ENCODE measurements at regions not wholly inside any gene's neighbourhood (a gene's known extent, or its start where the extent isn't known, plus 50 kb on each side); places are given as distances from the start of the nearest gene placed in this dataset.

GRCh38 chr19:33902395-33902794, 105.7 kb downstream of the KCTD15 start:
- no peak for DNase-seq

DNA sequence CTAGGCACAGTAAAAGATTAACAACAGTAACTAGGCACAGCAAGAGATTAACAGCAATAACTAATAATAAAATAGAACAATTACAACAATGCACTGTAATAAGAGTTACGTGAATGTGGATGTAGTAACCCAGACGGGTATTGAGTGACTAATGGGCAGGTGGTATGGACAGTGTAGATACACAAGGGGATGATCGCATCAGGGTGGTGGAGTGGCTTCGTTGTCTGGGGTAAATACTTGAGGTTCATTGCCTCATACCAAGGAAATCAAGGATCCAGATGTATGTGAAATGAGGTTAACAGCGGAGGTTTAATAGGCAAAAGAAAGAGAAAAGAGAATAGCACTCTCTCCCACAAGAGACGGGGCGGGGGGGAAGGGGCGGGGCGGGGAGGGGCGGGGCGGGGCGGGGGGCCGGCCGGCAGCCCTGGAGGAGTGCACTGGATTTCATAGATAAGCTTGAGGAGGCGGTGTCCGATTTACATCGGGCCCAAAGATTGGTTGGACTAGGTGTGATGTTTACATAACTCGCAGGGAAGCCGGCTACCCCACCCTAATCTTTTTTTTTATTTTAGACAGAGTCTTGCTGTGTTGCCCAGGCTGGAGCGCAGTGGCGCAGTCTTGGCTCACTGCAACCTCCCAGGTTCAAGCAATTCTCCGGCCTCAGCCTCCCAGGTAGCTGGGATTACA, 106.3 kb downstream of the KCTD15 start:
- no peak for DNase-seq

- DNase-seq = no peak
Measured at GRCh38 chr19:33903489-33903850, 106.8 kb downstream of the KCTD15 start.

DNA sequence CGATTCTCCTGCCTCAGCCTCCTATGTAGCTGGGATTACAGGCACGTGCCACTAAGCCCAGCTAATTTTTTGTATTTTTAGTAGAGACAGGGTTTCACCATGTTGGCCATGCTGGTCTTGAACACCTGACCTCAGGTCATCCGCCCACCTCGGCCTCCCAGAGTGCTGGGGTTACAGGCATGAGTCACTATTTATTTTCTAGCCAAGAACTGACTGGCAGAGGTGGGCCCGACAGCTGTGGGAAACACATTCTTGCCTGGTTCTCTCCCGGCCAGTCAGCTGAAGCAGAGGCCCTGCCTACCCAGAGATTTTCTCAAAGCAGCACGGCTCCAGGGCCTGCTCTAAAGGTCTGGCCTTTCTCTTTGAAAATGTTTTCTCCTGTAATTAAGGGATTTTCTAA, 108.0 kb downstream of the KCTD15 start:
- no peak for DNase-seq

- no peak for DNase-seq
Measured at GRCh38 chr19:33905473-33905936, 108.8 kb downstream of the KCTD15 start.

DNA sequence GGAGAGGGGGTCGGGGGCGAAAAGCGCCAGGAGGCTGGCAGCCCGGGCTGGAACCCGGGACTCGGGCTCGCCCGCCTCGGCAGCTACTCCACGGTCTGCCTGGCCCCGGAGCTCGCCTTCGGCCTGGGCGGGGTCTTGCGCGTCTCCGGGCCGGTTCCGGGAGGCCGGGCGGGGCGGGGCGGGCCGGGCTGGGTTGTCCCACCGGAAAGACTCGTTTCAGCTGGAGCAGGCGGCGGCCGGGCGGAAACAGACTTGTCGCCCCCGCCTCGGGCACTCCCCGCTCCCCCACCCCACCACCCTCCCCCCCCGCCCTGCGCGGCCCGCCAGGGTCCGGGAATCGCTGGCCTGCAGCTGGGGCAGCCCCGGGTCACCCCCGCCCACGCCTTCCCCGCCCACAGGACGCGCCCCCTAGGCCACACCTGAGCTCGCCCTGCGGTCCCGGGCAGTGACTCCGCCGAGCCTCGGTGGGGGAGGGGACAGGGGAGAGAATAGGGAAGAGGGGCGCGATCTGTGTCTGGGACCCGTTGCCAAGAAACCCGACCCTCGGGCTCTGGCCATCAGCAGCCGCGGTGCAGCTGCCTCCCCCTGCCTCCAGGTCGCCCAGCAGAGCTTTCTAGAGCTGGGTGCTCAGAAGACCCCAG, 109.4 kb downstream of the KCTD15 start:
- peak; percentile 9 for DNase-seq

- DNase-seq = no peak
Measured at GRCh38 chr19:33906578-33907335, 110.1 kb downstream of the KCTD15 start.

DNA sequence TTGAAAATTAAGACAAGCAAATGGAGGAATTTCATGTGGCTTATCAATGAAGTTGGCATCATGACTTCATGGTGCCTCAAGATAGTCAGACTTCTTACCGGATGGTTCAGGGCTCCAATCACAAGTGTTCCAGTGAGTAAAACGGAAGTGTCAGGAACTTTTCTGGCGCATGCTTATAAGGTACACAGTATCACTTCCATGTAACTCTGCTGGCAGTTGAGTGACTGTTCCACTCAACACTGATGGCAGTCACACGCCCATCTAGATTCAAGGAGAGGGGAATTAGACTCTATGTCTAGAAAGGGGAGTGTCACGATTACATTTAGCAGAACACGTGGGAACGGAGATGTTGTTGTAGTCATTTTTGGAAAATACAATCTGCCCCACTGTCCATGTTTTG, 114.3 kb downstream of the KCTD15 start:
- DNase-seq = no peak

DNA sequence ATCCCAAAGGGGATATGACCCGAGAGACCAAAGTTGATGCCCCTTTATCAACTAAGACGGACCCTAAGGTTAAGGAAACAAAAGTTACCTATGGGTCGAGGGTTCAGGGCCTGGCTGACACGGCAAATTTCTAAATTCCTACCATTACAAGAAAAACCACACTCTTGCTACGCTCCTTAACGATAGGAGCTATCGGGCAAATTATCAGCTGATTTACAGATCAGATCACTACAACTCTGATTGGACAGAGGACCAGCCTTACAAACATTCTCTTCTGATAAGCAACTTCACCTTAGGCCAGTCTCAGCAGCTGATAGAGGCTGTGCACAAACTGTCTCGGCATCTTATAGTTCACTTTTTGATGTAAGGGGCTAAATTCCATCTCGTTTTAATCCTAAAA, 117.9 kb downstream of the KCTD15 start:
- no peak for DNase-seq

DNA sequence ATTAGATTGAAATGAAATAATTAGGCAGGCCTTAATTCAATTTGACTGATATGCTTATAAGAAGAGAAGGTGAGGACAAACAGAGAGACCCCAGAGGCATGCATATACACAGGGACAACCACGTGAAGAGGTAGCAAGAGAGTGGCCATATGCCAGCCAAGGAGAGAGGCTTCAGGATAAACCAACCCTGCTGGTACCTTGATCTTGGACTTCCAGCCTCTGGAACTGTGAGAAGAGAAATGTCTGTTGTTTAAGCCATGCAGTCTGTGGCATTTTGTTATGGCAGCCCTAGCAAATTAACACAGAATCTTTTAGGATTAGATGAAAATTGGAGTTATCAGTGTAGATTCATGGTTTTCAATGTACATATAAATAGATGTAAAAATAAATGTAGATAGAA, 120.1 kb downstream of the KCTD15 start:
- DNase-seq = no peak

- DNase-seq = no peak
Measured at GRCh38 chr19:33919291-33919690, 122.6 kb downstream of the KCTD15 start.

- no peak for DNase-seq
Measured at GRCh38 chr19:33921165-33921564, 124.5 kb downstream of the KCTD15 start.

DNA sequence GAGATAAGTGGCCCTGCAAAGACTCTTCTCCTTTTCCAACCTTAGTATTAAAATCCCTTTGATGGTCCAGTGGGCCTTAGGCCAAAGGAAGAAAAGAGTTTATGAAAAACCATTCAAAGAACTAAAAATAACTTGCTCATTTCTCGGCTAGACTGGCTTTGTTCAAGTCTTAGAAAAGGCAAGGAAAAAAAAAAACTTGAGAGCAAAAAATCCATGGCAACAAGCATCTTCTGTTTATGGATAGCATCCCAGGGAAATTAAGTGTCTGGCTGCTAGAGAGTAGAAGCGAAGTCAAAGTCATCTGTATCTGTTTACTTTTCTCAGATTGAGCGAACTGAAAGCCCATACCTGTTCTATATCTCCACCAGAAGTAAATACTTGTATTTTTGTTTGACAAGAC, 129.6 kb downstream of the KCTD15 start:
- no peak for DNase-seq

DNA sequence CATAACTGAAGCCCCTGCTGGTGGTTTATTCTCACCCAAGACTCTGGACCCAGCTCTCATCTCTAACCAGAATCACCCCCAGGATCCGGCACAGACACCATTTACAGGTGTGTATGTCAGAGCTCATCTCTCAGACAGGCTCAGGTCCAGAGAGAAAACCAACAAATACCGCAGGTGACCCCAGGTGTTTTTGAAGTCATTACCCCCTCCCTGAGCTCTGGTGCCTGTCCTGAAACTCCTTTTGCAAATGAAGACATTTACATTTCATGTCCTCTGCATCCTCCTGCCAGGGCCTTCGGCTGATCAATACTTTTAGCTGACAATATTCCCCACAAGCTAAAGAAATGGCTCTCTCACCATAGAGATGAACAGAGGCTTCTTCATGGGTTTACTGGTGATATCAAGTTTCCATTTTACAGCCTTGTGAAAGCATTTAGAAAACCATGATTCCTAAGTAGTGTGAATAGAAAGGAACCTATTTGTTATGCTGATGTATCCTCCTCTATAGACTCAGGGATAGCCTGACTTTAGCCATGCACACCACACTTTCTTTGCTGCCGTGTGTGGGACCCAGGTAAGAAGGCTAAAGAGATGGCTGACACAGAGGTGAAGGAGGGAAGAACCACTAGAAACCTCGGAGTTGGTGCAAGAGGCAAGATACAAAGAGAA, 131.3 kb downstream of the KCTD15 start:
- DNase-seq = no peak

DNA sequence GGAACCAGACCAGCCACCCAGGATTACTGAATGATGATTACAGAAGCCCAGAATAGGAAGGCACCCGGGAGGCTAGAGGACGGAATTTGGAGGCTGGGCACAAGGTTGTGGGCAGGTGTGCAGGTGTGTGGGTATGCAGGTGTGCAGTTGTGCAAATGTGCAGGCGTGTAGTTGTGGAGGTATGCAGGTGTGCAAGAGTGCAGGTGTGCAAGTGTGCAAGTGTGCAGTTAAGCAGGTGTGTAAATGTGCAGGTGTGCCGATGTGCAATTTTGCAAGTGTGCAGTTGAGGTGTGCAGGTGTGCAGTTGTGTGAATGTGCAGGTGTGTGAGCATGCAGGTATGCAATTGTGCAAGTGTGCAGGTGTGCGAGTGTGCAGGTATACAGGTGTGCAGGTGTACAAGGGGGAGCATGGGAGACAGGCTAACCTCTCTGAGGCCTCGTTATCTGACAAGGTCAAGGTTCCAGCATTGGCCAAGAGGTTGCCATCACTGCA, 131.8 kb downstream of the KCTD15 start:
- no peak for DNase-seq

DNA sequence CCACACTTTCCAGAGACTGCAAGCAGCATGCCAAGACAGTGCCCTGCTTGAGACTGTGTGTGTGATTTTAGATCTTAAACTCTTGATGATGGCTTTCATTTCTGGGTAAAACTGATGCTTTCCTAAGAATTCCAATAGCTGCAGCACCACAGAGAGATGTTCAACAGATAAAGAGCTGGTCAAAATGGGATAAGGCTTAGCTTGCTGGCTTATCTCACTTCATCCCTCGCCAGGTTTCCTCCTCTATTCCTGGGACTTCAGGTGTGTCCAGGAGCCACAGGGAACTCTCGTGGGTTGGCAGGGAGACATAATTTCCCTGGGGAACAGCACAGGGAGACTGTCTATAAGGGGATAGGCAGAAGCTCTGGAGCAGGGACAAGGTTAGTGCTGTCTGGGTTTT, 137.3 kb downstream of the KCTD15 start:
- no peak for DNase-seq

DNA sequence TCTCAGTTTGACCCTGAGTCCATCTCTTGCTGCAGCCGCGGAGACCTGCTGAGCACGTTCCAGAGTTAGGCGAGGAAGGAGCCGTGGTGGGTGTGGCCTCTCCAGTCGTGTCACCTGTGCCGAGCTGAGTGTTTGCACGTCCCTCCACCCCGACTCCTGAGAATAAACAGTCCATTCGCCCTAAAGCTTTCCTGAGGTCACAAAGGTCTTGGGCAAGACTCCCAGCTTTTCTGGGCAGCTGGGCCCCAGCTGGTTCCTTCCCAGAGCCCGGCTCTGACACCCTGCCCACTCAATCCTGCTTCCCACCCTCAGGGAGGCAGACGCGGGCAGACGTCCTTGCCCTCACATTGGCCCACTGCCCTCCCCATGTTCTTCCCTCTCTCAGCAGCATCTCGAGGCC, 142.2 kb downstream of the KCTD15 start:
- DNase-seq = no peak

DNA sequence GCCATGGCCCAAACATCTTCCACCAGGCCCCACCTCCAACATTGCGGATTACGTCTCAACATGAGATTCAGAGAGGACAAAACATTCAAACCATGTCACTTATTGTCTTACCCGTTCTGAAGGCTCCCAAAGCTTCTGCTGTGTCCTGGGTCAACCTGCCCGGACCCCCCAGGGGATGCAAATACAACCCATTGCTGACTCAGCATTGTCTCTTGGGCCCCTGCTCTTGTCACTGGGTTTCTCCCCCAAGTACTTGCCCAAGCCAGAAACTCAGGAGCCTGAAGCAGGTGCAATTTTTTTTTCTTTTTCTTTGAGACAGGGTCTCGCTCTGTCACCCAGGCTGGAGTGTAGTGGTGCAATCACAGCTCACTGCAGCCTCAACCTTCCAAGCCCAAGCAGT, 144.5 kb downstream of the KCTD15 start:
- DNase-seq = no peak

DNA sequence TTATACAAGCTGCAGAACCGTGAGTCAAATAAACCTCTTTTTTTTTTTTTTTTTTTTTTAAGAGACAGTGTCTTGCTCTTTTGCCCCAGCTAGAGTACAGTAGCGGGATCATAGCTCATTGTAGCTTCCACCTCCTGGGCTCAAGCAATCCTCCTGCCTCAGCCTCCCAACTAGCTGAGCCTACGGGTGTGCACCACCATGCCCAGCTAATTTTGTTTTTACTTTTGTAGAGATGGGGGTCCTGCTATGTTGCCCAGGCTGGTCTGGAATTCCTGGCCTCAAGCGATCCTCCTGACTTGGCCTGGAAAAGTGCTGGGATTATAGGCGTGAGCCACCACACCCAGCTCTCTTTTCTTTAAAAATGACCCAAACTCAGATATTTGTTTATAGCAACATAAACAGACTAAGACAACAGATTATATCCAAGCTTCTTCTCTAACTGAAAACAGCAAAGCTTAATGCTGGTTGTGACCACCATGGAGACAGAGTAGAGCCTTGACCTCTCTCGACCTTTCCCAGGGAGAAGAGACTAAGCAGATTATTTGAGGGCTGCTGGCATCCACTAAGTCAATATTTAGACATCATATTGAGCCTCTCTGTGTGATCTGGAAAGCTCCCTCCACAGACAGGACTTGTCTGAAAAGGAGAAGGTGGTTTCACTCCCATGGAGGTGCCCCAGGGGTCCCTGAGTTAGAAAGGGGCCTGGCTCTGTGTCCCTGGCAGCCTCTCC, 150.0 kb downstream of the KCTD15 start:
- no peak for DNase-seq

GRCh38 chr19:33947265-33947964, 150.7 kb downstream of the KCTD15 start:
- DNase-seq = no peak

DNA sequence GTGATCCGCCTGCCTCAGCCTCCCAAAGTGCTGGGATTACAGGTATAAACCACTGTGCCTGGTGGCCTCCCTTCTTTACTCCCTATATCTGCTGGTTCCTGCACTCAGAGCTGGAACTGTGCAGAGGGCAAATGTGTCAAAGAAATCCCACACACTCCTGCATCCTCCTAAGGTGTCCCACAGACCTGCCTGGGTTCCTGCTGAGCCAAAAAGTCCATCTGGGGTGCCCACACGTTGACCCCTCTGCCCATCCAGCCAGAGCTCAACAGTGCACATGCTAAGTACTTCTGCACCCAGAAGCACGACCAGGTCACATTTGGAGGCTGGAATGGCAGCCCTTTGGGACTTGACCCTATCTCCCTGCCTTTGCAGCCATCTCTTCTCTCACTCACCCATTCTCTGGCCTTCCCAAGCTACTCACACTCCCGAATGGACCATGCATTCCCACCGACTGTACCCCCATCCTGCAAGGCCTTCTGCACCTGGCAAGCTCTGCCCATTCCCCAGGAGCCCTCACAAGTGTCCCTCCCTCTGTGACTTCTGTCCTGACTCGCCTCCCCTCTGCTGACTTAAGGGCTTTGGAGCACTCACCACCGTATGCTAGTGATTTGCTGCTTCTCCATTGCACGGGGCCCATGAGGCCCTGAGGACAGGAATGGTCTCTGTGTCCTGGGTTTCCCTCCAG, 152.1 kb downstream of the KCTD15 start:
- no peak for DNase-seq

All from activated CD4-positive, alpha-beta T cell treated with anti-CD3 and anti-CD28 coated beads, Interleukin-2, Interleukin-6, amounts not matched to agents 100 ng/mL and 50 ng/mL, durations not matched to agents 16 hours and 8 hours (primary cell).